HG03097 (cell line): ENCODE measurements at regions not wholly inside any gene's neighbourhood (a gene's known extent, or its start where the extent isn't known, plus 50 kb on each side); places are given as distances from the start of the nearest gene placed in this dataset.

ENCODE experiments used
- ATAC-seq: cut with Tn5 transposase; IDR thresholded peaks from one replicate; pipeline ENCODE4 v1.9.1; 2021; ENCODE audit not compliant: unreplicated experiment, low FRiP score

DNA sequence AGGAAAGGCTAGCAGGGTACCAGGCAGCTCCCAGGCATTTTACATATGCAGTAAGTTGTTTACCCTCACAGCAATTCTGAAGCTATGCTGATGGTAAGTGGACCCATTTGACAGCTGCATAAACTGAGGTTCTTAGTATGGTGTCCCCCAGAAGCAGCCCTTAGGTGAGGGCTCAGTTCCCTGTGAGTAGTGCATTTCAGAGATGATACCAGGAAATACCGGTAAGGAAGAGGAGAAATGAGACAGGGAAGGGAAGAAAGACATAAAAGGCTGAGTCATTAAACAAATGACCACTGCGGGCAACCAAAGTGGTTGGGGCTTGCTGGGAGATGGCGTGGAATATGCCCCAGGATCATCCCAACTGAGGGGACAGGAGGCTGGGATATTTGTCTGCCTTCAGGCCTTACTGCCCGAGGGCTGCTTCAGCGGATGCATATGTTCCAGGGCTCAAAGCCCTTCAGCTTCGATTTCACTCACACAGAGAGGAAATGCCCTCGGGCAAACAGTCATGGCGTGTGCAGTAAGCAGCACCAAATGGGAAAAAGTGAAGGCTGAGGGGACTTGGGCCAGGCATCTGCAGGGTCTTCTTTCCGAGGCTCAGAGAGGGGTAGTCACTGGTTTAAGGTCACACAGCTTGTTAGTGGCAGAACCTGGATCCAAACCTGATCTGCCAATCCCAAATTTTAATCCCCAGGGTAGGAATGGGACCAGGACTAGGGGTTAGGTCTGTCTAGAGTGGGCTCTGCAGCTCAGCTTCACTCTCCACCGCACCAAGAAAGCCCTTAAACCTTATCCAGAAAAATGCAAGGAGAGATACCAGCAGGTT is 133.7 kb upstream of the RUNX3 start:
- ATAC-seq = no peak

DNA sequence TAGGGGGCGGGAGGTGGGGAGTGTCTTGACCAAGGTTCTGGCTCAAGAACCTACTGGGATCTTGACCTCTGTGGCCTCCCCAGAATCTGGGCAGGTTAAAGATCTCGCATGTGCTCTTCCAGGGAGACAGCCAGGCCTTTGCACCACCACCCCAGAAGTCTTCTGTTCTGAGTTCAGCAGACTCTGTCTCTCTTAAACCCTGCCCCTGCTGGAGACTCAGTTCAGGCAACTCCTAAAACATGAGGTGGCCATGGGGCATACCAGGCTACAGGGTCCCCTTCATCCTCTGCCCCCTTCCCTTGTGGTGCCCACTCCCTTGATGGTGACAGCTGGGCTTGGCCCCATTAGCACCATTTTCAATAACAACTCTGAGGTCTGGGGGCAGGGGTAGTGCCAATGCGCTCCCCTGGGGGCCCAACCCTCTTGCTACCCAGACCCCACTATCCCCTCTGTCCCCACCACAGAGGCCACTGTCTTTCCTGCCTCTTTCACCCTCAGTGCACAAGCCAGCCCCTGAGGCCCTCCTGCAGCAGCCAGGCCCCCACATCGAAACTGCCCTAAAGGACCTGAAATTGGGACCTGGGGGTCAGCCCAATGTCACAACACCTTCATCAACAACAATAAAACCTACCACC is 132.7 kb upstream of the RUNX3 start:
- ATAC-seq = no peak

DNA sequence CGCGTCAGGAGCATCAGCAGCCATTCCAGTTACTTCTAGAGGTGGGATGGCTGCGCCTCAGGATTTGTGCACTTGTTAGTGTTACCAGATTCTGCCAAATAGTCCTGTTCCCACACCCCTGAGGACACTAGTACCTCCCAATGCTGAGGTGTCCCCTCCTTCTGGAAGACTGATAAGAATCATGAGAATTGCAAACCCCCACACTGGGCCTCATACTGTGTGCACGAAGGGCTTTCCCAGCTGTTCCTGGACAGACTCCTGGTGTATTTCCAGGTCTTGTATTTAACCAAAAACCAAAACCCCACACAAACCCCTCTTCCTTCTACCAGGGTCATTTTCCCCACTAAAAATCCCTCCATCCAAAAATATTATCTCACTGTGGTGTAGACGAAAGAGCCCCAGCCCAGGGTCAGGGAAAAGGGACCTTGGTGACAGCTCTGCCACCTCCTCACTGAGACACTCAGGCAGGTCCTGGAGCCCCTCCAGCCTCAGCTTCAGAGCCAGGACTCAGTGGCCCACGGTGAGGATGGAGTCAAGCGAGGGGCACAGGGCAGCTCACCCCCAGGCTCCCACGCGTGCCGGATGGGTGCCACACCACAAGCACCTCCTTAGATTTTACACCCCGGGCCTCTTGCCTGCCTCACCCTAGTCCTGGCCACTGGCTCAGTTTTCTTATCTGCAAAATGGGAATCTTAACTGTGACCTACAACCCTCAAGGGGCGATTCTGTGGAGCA is 131.4 kb upstream of the RUNX3 start:
- ATAC-seq = no peak

DNA sequence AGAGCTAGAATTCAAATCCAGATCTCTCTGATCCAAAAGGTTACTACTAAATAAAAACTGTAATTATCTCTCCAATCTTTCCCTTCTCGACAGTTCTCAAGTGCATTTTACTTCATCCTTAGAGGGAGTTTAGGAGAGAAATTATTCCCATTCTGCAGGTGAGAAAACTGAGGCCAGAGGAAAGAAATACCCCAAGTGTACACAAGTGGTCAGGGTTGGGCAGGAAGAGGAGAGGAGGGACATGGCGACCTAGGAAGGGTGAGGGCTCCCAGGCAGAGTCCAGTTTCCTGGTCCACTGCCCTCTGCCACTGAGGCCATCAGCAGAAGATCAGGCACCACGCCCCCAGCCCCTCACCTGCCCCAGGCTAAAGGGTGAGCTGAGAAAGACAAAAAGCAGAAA is 127.1 kb upstream of the RUNX3 start:
- no peak for ATAC-seq

DNA sequence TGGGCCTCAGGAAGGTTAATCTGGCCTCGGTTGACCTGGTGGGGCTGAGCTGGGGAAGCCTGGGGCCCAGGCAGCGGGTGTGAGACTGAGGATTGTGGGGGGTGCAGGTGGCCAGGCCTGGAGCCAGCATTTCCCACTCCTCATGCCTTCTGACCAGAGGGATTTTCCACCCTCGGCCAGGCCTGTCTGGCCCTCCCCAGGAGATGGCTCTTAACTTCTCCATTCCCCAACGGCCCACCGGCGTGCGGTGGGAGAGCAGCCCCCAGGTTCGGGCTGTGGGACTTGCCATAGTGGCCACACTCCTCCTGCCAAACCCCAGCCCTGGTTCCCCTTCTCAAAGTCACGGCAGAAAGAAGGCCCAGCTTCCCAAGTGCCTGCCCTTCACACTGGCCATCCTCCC is 126.5 kb upstream of the RUNX3 start:
- no peak for ATAC-seq

DNA sequence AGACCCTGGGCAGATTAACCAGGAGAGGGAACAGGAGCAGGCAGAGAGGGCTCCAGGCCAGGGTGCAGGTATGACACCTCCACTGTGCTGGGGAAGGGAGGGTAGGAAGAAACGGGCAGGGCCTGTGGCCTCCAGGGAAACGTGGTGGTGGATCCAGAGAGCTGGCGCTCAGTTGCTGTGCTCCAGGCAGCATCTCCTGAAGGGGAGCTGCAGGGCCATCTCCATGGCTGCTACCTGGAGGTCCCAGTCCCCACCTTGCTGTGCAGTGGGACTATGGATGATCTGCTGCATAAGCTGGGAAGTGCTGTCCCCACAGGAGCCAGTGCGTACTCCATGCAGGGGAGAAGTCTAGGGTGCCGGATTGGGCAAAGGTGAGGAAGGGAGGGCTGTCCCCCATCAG is 125.9 kb upstream of the RUNX3 start:
- no peak for ATAC-seq

DNA sequence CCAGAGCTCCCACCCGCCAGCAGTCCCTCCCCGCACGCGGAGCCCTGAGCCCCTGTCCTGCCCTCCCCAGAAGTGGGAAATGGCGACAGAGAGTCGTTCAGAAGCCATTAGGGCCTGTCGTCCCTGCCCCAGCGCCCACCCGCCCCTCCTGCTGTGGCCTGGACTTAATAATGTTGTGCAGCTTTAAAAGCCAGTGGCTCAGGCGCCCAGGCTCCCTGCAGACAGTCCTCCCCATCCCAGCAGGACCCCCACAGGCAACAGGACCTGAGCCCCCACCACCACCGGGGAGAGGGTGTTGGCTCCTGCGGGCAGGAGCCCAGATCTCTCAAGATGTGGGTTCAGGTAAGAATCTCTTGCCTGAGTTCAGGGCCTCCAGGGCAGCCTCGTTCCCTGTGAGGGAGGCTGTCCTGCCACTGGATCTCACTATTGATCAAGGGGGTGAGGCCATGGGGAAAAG is 125.3 kb upstream of the RUNX3 start:
- no peak for ATAC-seq

DNA sequence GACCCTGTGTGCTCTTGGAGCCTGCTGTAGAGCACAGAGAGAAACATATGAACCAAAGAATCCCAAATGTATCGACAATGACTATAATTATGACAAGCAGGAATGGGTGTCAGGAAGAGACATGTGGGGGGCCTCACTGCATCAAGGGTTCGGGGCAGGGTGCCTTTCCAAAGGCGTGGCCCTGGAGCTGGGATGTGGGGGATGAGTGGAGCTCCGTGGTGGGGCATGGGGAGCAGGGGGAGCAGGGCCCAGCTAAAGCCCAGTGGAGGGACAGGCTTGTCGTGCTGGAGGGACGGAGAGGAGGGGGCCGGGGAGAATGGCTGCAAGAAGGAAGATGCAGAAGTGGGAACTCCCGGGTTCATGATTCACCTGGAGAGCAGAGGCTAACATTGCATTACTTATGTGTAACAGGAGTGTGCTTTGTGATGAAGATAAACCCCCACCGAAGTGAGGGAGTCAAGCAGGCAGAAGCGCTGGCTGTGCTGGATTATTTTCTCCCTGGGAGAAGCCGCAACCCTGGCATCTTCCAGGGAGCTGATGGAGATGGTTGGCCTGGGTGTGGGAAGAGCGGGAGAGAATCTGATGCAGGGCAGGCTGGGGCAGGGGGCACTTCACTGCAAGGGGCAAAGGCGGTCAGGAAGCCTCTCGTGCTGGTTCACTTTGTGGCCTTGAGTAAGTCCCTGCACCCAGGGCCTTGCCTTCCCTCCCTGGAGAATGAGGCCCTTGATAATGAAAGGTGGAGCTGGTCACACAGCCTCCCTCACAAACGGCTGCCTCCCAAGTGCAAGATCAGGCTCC is 124.6 kb upstream of the RUNX3 start:
- ATAC-seq = no peak

DNA sequence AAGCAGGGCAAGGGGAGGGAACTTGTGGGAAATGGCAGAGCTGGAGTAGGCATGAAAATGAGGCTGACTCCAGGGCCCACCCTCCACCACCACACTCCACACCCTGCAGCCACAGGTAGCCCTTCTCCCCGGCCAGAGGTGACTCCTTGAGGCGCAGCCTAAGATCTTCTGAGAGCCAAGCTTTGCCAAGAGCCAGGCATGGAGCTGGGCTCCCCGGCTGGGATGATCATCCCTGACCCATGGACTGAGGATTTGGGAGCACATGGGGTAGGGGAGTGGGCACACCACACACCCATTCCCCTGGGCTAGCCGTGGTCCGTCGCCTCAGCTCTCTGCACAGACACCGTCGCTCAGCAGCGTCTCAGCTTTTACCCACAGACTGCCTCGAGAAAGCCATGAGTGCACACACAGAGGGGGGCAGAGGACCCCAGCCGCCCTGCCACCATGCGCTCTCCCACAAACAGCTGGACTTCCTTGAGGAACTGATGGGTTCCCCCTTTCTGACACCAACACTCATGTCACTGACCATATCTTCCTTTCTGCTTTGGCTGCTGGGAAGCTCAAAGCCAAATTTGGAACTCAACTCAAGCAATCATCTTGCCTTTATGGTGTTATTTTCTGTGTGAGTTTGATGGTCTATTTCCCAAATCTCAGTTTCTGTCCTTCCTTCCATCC is 123.6 kb upstream of the RUNX3 start:
- ATAC-seq = no peak

DNA sequence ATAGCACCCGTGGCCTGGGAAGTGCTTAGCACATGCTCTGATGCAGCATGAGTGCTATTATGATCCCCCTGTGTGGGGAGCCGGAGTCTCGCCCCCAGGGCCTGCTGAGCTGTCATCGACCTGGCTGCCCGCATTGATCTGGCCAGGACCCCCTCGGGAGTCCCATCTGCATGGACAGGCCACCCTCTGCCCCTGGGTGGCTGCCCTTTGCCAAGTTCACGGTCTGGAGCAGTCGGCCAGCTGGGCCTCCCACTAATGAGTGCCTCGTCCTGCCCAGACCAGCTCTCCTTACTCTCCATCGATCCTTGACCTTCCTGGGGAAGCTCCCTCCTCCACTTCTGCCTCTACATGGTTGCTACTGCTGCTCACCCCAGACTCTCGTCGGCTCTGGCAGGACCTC is 121.8 kb upstream of the RUNX3 start:
- ATAC-seq = no peak

DNA sequence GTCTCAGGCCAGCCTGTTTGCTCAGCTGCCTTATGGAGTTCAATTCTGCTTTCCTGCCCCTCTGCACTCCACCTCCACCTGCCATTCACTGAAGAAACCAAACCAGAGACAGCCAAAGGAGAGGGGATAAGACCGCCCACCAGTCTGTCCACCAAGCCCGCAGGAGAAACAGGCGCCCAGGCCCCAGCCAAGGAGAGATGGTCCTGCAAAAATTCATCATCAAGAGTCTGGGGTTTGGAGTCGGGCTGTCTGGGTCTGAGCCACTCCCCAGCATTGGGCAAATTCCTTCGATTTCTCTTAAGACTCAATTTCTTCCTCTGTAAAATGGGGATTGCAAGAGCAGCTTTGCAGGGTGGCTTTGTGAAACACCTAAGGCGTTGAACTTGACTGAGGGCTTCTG is 121.4 kb upstream of the RUNX3 start:
- ATAC-seq = no peak

DNA sequence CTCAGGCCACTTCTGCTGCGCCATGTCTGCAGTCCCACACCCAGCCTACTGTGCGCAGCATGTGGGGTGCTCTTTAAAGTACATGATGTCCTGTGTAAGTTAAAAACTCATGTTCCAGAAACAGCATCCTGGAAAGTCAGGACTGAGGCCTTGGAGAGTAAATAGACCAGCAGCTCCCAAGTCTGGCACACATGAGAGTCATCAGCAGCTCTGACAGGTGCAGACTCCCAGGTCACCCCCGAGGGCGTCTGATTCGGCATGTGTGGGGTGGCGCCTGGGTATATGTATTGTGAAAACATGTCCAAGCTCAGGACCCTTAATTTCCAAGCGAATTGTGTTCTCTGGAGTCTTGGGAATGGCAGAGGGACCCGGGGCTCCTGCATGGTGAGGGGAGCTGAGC is 120.1 kb upstream of the RUNX3 start:
- no peak for ATAC-seq

DNA sequence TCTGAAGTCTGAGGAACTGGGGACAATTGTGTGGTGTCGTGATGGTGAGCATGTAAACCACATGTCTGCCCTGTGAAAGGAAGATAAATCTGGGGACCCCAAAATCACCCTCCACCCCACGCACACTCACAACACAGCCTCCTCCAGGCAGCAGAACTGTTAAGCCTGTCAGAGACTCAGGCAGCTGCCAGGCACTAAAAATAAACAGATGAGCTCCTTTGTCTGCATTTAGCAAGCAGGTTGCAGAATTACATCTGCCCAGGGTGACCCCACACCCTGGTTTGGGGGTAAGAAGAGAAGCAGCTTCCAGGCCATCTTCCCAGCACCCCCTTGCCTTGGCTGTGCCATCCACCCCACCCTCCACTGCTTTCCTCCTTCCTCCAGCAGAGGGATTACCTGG is 119.1 kb upstream of the RUNX3 start:
- ATAC-seq = no peak

DNA sequence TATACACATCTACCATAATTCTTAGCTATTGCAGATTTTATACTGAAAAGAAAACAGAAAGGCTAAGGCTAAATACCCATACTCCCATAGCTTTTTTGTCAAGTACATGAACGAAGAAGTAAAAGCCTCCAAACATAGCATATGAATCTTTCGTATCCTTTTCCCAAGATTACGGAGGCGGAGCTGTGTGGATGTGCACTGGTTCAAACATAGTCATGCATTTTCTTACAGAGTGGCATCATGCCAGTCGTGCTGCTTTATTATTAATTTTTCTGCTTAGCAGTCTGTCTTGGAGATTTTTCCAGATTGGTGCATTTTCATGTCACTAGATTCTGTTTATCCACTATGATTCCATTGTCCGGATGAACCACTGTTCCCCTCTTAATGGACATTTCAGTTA is 118.7 kb upstream of the RUNX3 start:
- ATAC-seq = no peak

DNA sequence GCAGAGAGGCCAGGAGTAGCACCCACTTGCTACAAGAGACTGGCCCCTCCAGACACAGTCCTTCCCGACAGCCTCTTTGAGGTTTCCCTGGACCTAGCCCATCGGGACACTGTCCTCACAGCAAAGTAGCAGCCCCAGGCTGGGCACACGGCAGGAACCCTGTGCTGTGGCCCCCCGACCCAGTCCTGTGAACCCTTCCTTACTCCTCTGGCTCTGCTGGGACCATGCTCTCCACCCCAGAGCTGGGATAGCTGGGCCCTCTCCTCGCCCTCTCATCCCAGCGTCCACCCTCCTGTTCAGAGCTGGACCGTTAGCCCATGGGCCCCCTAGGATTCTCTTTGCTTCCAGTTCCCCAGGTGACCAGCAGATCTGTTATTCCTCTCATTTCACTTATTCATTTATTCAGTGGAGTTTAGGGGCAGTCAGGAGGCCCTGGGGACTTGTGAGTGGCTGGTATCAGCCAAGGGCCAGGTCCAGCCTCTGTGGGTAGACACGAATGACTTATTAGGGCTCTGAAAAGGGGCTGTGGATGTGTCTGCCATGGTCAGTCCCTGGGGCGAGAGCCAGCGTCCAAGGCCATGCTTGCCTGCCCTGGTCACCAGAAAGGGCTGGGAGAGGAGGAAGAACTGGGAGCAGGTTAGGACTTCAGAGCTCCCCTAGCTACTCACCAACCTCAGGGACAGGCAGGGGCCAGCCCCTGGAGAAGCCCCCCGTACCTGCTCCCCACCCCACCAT is 117.6 kb upstream of the RUNX3 start:
- ATAC-seq = no peak

DNA sequence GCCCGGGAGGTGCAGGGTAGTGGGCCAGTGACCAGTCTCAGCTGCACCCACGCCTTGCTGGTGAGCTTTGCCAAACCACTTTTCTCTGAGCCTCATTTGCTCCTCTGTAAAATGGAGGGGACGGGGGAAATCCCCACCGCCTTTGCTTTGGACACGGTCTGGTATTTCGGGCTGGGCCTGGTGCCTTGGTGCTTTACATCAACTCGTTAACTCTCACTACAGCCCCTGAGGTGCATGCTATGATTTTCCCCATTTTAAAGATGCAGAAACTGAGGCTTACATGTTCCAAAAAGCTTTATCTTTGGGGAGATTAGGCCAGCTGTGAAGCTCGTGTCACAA is 116.1 kb upstream of the RUNX3 start:
- no peak for ATAC-seq

DNA sequence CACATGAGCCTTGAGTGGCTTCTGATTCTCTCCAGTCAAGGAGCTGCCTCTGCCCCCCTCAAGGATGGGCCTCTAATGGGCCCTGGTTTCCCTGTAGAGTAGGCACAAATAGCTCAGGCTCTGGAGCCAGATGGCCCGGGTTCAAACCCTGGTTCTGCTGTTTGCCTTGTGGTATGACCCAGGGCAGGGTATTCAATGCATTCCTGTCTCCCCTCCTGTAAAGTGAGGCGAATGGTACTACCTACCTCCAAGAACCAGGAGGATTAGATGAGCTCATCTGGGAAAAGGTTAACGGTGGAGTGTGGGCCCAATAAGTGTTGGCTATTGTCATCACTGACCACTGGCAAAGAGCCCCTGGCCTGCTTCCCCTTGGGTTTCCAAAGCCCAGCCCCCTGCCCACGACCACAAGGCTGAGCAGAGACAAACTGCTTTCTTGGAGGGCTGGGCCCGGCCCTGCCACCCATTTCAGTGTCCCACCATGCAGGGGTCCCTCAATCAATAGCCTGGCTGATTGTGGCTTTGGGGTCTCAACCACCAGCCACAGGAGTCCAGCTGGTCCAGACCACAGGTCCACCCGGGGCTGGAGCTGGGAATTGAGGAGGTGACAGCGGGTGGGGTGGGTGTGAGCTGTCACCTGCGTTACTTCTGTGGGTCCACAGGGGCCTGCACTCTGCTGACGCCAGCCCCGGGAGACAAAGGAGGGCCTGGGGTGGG is 115.6 kb upstream of the RUNX3 start:
- no peak for ATAC-seq

DNA sequence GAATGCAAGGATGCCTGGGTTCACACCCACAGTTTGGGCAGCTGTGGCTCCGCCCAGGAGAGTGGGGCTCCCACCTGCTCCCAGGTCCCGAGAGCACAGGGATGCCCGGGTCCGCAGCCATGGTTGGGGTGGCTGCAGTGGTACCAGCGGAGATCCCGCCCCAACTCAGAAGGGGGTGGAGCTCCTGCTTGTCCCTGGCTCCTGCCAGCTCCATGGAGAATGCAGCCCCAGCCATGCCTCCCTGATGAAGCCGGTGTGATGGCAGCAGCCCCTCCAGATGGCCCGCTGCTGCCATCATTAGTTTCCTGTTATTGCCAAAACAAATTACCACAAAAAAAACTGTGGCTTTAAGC is 113.1 kb upstream of the RUNX3 start:
- no peak for ATAC-seq
